Pancreas (tissue), 10 donors: ENCODE measurements at regions not wholly inside any gene's neighbourhood (a gene's known extent, or its start where the extent isn't known, plus 50 kb on each side); places are given as distances from the start of the nearest gene placed in this dataset.
"Not testable (repeated sequence)": the region's sequence is repeated elsewhere in the genome, so short reads cannot be mapped to it uniquely, and the experiment has no call there.

ENCODE experiments used
- ATAC-seq, 4 donors: fragments of 200-7000 bp; cut with Tn5 transposase; one replicate each; pipeline versions ENCODE4 v1.8.0 to v1.9.1; 2020; ENCODE audit warnings: mild to moderate bottlenecking in 4 of 4, moderate library complexity in 4 of 4
- DNase-seq, 6 donors: peaks; one replicate each; pipeline ENCODE4 v3.0.0-alpha.2; 2020
- FAIRE-seq: peaks from 2 replicates; lab custom pipeline; 2012; peaks lifted over from hg19 to GRCh38; lab: Jason Lieb, UNC
- H3K27ac ChIP-seq, 4 donors: fragments of 200-600 bp; sonication (generic); 1 replicate in 3 of 4; 2 replicates in 1 of 4; pipeline versions ENCODE4 v1.5.0 to v1.8.0; 2020
- H3K27me3 ChIP-seq, 4 donors: fragments of 200-600 bp; one replicate each; pipeline ENCODE4 v1.8.0; 2021
- H3K36me3 ChIP-seq, 3 donors: fragments of 200-600 bp; sonication (generic) in 1 of 3; one replicate each; pipeline versions ENCODE4 v1.5.0 to v1.8.0; 2020 to 2021
- H3K4me1 ChIP-seq, 3 donors: fragments of 200-600 bp; one replicate each; pipeline ENCODE4 v1.8.0; 2021
- H3K4me3 ChIP-seq, 4 donors: fragments of 200-600 bp; sonication (generic) in 2 of 4; one replicate each; pipeline versions ENCODE4 v1.5.0 to v1.8.0; 2020 to 2021
- H3K9me3 ChIP-seq, 4 donors: fragments of 200-600 bp; one replicate each; pipeline ENCODE4 v1.8.0; 2021
- WGBS, 2 donors: extraction: QIAGEN DNeasy Blood & Tissue Kit; methylation state at CpG; one replicate each; pipeline ENCODE4 v1.1.7; 2013; 5-methylcytosine and 5-hydroxymethylcytosine counted together
- intact Hi-C, 3 donors: fragments of 100-400 bp; cut with DNase I; formaldehyde crosslinking; loops; one replicate each; pipeline versions ENCODE4 v1.11.1 to v1.14.2; 2022
- donor health status: healthy with polysubstance abuse.
- donor health status: DM: no; HTN: no; CAD: no; lungs with moderate emphysema.
- donor health status: DM: no; HTN: no; CAD: no.
- donor health status: control.
- donor health status: control.
- donor health status: Bipolar disorder and iron deficiency.
- donor health status: DM: yes; HTN: yes; CAD: no.
- donor health status: DM: no; HTN: no; CAD: no.
- donor health status: DM: no; HTN: no; CAD: no.
- donor health status: DM: yes; HTN: yes; CAD: no.

DNA sequence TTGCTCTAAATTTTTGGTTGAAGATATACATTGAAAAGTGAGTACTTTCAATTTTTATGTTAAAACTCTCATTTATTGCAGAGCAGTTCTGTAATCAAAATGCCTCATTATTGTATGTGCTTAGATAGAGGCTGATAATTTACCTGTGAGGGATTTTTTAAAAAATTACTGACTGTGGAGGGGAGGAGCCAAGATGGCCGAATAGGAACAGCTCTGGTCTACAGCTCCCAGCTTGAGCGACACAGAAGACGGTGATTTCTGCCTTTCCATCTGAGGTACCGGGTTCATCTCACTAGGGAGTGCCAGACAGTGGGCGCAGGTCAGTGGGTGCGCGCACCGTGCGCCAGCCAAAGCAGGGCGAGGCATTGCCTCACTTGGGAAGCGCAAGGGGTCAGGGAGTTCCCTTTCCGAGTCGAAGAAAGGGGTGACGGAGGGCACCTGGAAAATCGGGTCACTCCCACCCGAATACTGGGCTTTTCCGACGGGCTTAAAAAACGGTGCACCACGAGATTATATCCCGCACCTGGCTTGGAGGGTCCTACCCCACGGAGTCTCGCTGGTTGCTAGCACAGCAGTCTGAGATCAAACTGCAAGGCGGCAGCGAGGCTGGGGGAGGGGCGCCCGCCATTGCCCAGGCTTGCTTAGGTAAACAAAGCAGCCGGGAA lies 89.4 kb downstream of the DDX11 start:
- FAIRE-seq, H3K27ac ChIP-seq, intact Hi-C loops, H3K27me3 ChIP-seq, H3K36me3 ChIP-seq, H3K9me3 ChIP-seq, H3K4me3 ChIP-seq, ATAC-seq, H3K4me1 ChIP-seq: not testable (repeated sequence)
- WGBS, 2 donors, result 76 to 89% methylated on average over 23 to 27 of the region's 28 CpGs
- peak in 1 of 6 donors; percentile 20 for DNase-seq

DNA sequence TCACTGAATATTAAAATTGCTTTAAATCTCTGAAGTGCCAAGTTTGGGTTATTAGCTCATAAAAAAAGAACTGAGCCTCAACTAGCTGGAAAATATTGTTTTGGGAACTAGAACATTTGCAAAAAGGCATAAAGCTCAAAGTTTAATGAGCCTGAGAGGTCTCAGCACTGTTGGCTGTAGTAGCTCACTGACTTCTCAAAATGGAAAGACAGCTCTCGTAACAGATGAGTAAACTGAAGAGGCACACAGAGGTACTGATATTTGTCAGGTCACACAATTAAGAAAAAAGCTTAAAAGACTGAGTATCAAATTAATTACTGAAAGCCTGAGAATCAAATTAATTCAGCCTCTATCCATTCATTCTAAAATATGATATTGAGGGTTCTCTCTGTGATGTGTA lies 100.6 kb downstream of the DDX11 start:
- H3K4me3 ChIP-seq, H3K36me3 ChIP-seq, H3K27ac ChIP-seq, H3K4me1 ChIP-seq, H3K9me3 ChIP-seq, H3K27me3 ChIP-seq, DNase-seq, ATAC-seq, FAIRE-seq, intact Hi-C loops: not testable (repeated sequence)
- WGBS, 2 donors, result 73 to 93% methylated on average over 1 of the region's 1 CpG

DNA sequence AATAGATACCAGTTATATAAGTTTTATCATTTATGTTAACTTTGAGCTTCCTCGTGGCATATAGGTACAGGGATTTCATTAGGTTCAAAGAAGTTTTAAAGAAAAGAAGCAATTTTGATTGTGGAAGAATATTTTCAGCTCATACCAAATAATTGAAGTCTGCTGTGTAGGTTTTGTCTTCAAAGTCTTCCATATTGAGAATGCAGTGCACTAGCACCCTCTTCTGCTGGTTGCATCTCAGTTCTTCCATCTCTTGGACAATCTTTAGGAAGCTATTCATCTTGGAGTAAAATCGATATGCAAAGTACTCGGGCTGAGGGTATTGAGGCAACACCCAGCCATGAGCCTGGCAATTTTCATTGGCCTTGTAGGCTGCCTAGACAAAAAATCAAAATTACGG lies 103.9 kb downstream of the DDX11 start:
- H3K36me3 ChIP-seq, H3K27me3 ChIP-seq, H3K27ac ChIP-seq, H3K9me3 ChIP-seq, DNase-seq, H3K4me3 ChIP-seq, H3K4me1 ChIP-seq, ATAC-seq, intact Hi-C loops, FAIRE-seq: not testable (repeated sequence)
- 60 to 82% methylated on average over 3 of the region's 4 CpGs for WGBS, 2 donors

DNA sequence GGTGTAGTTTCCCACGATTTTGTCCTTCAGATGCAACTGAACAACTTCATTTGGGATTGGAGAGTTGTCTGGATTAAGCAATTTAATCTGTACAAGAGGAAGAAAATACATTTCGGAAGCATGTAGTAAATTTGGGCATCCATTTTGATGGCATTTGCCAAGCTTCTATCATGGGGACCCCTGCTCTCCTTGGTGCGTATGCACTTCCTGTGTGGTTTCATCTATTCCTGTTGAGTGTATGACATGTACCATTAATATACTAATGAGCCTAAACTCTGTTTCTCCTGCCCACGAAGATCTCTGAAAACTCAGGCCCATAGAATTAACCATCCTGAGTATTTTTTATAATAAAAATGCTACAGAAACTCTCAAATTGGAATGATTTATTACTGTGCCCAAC lies 105.2 kb downstream of the DDX11 start:
- not testable (repeated sequence) for ATAC-seq

DNA sequence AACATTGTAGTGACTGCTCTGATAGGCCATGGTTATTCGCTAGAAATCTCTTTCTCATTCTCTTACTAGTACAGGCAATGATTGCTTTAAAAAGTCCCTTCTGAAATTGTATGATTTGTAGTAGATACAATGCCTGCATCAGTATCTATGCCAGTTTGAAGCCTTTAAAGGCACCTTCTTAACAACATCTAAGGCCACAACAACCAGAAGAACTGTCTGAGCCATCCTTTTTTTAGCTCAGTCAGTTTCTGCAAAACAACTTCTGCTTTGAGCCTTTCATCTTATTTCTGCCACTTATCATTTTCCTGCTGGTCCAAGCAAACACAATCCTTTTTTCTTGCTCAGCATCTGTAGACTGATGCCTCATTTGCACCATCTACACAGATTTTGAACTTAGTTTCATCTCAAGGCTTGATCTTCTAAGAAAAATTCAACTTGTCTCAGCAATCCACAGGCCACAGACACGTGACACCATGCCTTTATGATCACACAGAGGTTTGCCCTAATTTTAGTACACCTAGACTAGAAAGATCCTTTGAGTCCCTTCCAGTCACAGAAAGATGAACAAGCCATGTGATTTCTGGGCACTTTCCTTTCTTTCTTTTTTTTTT lies 106.1 kb downstream of the DDX11 start:
- H3K27me3 ChIP-seq, intact Hi-C loops, H3K27ac ChIP-seq, H3K9me3 ChIP-seq, FAIRE-seq, H3K36me3 ChIP-seq, H3K4me3 ChIP-seq, DNase-seq, ATAC-seq, H3K4me1 ChIP-seq: not testable (repeated sequence)
- 83 to 85% methylated on average over 2 of the region's 2 CpGs for WGBS, 2 donors

More for the DNA sequence above, 105.2 kb downstream of the DDX11 start:
- H3K9me3 ChIP-seq, H3K4me3 ChIP-seq, FAIRE-seq, H3K36me3 ChIP-seq, DNase-seq, H3K27ac ChIP-seq, intact Hi-C loops, H3K27me3 ChIP-seq, H3K4me1 ChIP-seq: not testable (repeated sequence)
- WGBS, 2 donors, result 69 to 75% methylated on average over 4 of the region's 4 CpGs

DNA sequence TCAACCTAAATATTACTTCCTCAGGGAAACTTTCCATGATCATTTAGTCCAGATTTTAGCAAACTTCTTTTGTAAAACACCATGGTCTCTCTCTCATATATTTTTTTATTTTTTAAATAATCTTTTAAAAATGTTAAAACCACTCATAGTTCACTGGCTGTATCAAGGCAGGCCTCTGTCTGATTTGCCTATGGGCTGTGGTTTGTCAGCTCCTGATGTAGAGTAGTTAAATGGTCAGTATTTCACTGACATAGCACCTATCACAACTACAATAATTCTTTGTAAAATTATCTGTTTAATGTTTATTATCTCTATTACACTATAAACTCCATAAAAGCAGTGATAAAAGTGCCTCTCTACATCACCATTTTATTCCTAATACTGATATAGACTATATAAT lies 108.9 kb downstream of the DDX11 start:
- H3K27ac ChIP-seq, H3K4me3 ChIP-seq, DNase-seq, H3K4me1 ChIP-seq, ATAC-seq, H3K36me3 ChIP-seq, H3K27me3 ChIP-seq, H3K9me3 ChIP-seq, intact Hi-C loops: not testable (repeated sequence)
- peak; percentile 43 for FAIRE-seq

DNA sequence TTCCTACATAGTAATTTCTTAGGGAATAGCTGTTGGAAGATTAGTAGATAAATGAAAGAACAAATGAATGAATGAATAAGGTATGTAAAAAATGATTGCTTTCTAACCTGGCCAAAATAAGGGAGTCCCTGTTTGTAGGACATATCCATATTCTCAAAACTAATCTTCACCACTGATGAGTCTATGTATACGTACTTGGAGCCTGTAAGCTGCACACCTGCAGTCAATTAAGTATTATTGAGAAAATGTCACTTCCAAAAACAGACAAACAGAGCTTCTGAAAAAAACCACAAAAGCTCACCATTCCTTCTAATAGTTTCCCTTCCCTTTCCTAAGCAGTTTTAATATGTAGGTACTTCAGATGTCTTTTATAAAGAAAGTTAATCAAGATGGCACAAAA lies 109.4 kb downstream of the DDX11 start:
- DNase-seq, result not testable (repeated sequence)

DNA sequence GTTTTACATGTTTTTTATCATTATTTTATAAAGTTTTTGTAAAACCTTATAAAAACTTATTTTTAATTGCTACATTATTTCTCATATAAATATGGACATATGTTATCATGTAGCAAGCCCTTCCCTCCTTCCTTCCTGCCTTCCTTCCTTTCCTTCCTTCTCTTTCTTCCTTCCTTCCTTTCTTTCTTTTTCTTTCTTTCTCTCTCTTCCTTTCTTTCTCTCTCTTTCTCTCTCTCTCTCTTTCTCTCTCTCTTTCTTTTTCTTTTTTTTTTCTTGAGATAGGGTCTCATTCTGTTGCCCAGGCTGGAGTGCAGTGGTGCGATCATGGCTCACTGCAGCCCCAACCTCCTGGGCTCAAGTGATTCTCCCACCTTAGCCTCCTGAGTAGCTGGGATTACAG lies 110.2 kb downstream of the DDX11 start:
- not testable (repeated sequence) for ATAC-seq, H3K27ac ChIP-seq

More for the DNA sequence above, 109.4 kb downstream of the DDX11 start:
- H3K27me3 ChIP-seq, H3K4me1 ChIP-seq, FAIRE-seq, intact Hi-C loops, H3K4me3 ChIP-seq, ATAC-seq, H3K9me3 ChIP-seq, H3K27ac ChIP-seq, H3K36me3 ChIP-seq: not testable (repeated sequence)
- WGBS, 2 donors, result 83 to 95% methylated on average over 1 of the region's 1 CpG

DNA sequence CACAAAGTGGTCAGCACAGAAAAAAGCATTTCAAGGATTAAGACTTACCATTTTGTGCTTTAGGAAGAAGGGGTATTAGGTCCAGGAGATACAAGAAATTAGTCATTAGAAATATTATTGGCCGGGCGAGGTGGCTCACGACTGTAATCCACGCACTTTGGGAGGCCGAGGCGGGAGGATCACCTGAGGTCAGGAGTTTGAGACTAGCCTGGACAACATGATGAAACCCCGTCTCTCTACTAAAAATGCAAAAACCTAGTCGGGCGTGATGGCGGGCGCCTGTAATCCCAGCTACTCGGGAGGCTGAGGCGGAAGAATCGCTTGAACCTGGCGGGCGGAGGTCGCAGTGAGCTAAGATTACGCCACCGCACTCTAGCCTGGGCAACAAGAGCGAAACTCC lies 111.0 kb downstream of the DDX11 start:
- intact Hi-C loops, FAIRE-seq, H3K27ac ChIP-seq, DNase-seq, H3K9me3 ChIP-seq, H3K4me1 ChIP-seq, H3K36me3 ChIP-seq, H3K27me3 ChIP-seq, H3K4me3 ChIP-seq, ATAC-seq: not testable (repeated sequence)
- 92 to 94% methylated on average over 17 to 20 of the region's 20 CpGs for WGBS, 2 donors

More for the DNA sequence above, 110.2 kb downstream of the DDX11 start:
- H3K36me3 ChIP-seq, intact Hi-C loops, FAIRE-seq, DNase-seq, H3K4me1 ChIP-seq, H3K9me3 ChIP-seq, H3K4me3 ChIP-seq, H3K27me3 ChIP-seq: not testable (repeated sequence)
- 95 to 100% methylated on average over 1 of the region's 1 CpG for WGBS, 2 donors

DNA sequence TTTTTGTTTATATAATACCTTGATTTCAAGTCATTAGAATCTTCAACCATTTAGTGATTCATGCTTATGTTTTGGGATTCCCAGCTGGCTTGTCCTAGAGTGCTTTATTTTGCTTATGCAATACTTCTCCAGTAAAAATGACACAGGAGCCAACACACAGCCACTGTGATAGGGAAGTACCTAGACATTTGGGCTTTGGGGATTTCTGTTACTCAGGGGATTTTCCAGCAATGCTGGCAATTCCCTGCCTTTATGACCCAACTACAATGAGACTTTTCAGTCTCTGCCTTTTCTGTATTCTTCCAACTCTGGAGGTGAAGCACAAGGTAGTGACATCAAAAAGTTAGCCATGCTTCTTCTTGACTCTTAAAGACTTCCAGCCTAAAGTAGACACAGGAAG lies 119.0 kb downstream of the DDX11 start:
- H3K4me3 ChIP-seq, DNase-seq, FAIRE-seq, intact Hi-C loops, H3K9me3 ChIP-seq, H3K27me3 ChIP-seq, H3K36me3 ChIP-seq, H3K4me1 ChIP-seq, H3K27ac ChIP-seq: not testable (repeated sequence)
- peak in 1 of 4 donors; percentile 75 for ATAC-seq

DNA sequence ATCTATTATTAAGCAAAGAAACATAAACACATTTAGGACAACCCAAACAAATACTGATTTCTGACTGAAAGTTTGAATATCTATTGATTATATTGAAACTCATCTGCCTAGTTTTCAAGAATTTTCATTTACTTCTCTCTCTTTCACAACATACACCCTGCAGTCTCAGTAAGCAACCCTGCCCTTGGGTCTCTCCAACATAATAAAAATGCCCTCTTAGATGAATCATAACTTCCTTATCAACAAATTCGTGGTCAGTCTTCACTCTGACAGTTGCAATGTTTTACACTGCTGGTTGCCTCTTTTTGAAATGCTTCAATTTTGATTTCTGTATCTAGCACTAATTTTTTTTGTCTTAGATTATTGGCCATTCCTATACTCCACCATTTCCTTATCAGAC lies 122.0 kb downstream of the DDX11 start:
- ATAC-seq, result peak in 1 of 4 donors; percentile 44
- H3K4me1 ChIP-seq, intact Hi-C loops, DNase-seq, H3K9me3 ChIP-seq, H3K27me3 ChIP-seq, H3K4me3 ChIP-seq, H3K36me3 ChIP-seq, H3K27ac ChIP-seq, FAIRE-seq: not testable (repeated sequence)
- 9 to 11% methylated on average over 1 of the region's 1 CpG for WGBS, 2 donors

DNA sequence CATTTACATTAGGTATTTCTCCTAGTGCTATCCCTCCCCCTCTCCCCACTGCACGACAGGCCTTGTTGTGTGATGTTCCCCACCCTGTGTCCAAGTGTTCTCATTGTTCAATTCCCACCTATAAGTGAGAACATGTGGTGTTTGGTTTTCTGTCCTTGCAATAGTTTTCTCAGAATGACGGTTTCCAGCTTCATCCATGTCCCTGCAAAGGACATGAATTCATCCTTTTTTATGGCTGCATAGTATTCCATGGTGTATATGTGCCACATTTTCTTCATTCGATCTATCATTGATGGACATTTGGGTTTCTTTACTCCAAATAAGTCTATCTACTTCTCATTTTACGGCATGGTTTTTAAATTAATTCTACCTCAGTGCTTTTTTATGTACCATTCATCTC lies 125.8 kb downstream of the DDX11 start:
- intact Hi-C loops, FAIRE-seq, H3K36me3 ChIP-seq, H3K4me1 ChIP-seq, ATAC-seq, H3K27ac ChIP-seq, H3K4me3 ChIP-seq, H3K9me3 ChIP-seq, H3K27me3 ChIP-seq, DNase-seq: not testable (repeated sequence)
- WGBS, 2 donors, result 54 to 70% methylated on average over 4 of the region's 4 CpGs
